GM21737 (cell line): ENCODE measurements at regions not wholly inside any gene's neighbourhood (a gene's known extent, or its start where the extent isn't known, plus 50 kb on each side); places are given as distances from the start of the nearest gene placed in this dataset.
"Not testable (repeated sequence)": the region's sequence is repeated elsewhere in the genome, so short reads cannot be mapped to it uniquely, and the experiment has no call there.

Experiments
- ATAC-seq: cut with Tn5 transposase; IDR thresholded peaks from one replicate; pipeline ENCODE4 v1.9.1; 2021; ENCODE audit warnings: mild to moderate bottlenecking, moderate library complexity; ENCODE audit not compliant: unreplicated experiment

- no peak for ATAC-seq
Measured at GRCh38 chr16:60816461-60816860, 1219.8 kb downstream of the CDH8 start.

- no peak for ATAC-seq
Measured at GRCh38 chr16:60815865-60816264, 1220.4 kb downstream of the CDH8 start.

GRCh38 chr16:60815033-60815432 is 1221.2 kb downstream of the CDH8 start:
- ATAC-seq: no peak

- ATAC-seq: no peak
Measured at GRCh38 chr16:60811657-60812056, 1224.6 kb downstream of the CDH8 start.

- ATAC-seq: no peak
Measured at GRCh38 chr16:60811051-60811608, 1225.1 kb downstream of the CDH8 start.

- no peak for ATAC-seq
Measured at GRCh38 chr16:60810250-60810649, 1226.0 kb downstream of the CDH8 start.

GRCh38 chr16:60792437-60792836 is 1243.8 kb downstream of the CDH8 start:
- ATAC-seq: no peak

- no peak for ATAC-seq
Measured at GRCh38 chr16:60788631-60789030, 1247.6 kb downstream of the CDH8 start.

- no peak for ATAC-seq
Measured at GRCh38 chr16:60776281-60776680, 1260.0 kb downstream of the CDH8 start.

- ATAC-seq: no peak
Measured at GRCh38 chr16:60771138-60771537, 1265.1 kb downstream of the CDH8 start.

GRCh38 chr16:60770384-60770783 is 1265.9 kb downstream of the CDH8 start:
- ATAC-seq: not testable (repeated sequence)

GRCh38 chr16:60763869-60764268 is 1272.4 kb downstream of the CDH8 start:
- ATAC-seq: no peak

GRCh38 chr16:60755907-60756306 is 1280.3 kb downstream of the CDH8 start:
- no peak for ATAC-seq

GRCh38 chr16:60748366-60748765 is 1287.9 kb downstream of the CDH8 start:
- ATAC-seq: no peak

- no peak for ATAC-seq
Measured at GRCh38 chr16:60744198-60744597, 1292.0 kb downstream of the CDH8 start.

- ATAC-seq: no peak
Measured at GRCh38 chr16:60741810-60742209, 1294.4 kb downstream of the CDH8 start.

- no peak for ATAC-seq
Measured at GRCh38 chr16:60739737-60740683, 1296.2 kb downstream of the CDH8 start.

- no peak for ATAC-seq
Measured at GRCh38 chr16:60731329-60732050, 1304.7 kb downstream of the CDH8 start.

- ATAC-seq: no peak
Measured at GRCh38 chr16:60729051-60729450, 1307.2 kb downstream of the CDH8 start.

- ATAC-seq: no peak
Measured at GRCh38 chr16:60727851-60728250, 1308.4 kb downstream of the CDH8 start.

- ATAC-seq: no peak
Measured at GRCh38 chr16:60720060-60720459, 1316.2 kb downstream of the CDH8 start.

GRCh38 chr16:60717808-60718207 is 1318.4 kb downstream of the CDH8 start:
- ATAC-seq: no peak
